ENCODE measurements at regions not wholly inside any gene's neighbourhood (a gene's known extent, or its start where the extent isn't known, plus 50 kb on each side); places are given as distances from the start of the nearest gene placed in this dataset.

- H3K4me3 ChIP-seq (ENCODE audit: low read depth, low read length), result no peak overlapping the region
Observed at GRCh38 chr11:95520369-95521132, 269.0 kb downstream of the FAM76B start.

- no peak overlapping the region for H3K4me3 ChIP-seq (ENCODE audit: low read depth, low read length)
Observed at GRCh38 chr11:95519912-95520311, 269.7 kb downstream of the FAM76B start.

DNA sequence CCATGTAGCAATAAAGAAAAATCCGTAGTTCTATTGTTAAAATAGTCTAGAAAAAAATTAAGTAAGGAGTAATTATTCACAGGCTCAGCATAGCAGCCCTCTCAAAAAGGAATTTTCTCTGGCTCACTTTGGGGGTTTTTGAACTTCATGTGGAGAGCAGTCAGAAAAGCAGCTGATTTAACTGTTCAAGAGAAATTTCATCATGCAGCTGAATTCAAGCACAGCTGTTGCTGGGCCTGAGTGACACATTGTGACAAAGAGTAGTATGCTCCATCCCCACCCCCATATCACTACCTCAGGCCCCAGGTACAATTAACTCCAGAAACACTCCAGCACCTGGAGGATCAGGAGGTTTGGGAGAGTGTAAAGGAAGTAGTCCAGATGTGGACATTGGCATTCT lies 272.1 kb downstream of the FAM76B start:
- H3K4me3 ChIP-seq (ENCODE audit: low read depth, low read length), result no peak overlapping the region

GRCh38 chr11:95516786-95517185 lies 272.8 kb downstream of the FAM76B start:
- no peak overlapping the region for H3K4me3 ChIP-seq (ENCODE audit: low read depth, low read length)

- H3K4me3 ChIP-seq (ENCODE audit: low read depth, low read length), result no peak overlapping the region
Observed at GRCh38 chr11:95516175-95516574, 273.4 kb downstream of the FAM76B start.

- H3K4me3 ChIP-seq (ENCODE audit: low read depth, low read length), result no peak overlapping the region
Observed at GRCh38 chr11:95515371-95515770, 274.2 kb downstream of the FAM76B start.

GRCh38 chr11:95514416-95515110 lies 275.0 kb downstream of the FAM76B start:
- no peak overlapping the region for H3K4me3 ChIP-seq (ENCODE audit: low read depth, low read length)

DNA sequence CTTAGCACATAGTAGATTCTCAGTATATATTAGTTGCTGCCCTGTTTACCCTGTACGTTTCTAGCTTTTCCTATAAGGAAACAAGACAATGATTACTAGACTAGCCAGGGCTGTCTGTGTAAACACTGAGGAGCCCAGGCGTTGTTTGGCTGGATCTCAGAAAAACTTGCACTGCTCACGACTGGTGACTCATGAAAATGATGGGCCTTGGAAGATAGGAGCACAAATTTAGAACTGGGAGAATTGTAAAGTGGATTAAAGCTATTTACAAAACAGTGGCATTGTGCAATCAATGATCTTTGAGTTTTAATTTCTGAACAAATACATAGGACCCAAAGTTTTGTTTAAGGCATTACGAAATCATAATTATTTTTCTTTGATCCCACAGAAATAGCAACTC lies 276.9 kb downstream of the FAM76B start:
- H3K4me3 ChIP-seq (ENCODE audit: low read depth, low read length), result no peak overlapping the region

GRCh38 chr11:95512177-95512576 lies 277.4 kb downstream of the FAM76B start:
- no peak overlapping the region for H3K4me3 ChIP-seq (ENCODE audit: low read depth, low read length)

DNA sequence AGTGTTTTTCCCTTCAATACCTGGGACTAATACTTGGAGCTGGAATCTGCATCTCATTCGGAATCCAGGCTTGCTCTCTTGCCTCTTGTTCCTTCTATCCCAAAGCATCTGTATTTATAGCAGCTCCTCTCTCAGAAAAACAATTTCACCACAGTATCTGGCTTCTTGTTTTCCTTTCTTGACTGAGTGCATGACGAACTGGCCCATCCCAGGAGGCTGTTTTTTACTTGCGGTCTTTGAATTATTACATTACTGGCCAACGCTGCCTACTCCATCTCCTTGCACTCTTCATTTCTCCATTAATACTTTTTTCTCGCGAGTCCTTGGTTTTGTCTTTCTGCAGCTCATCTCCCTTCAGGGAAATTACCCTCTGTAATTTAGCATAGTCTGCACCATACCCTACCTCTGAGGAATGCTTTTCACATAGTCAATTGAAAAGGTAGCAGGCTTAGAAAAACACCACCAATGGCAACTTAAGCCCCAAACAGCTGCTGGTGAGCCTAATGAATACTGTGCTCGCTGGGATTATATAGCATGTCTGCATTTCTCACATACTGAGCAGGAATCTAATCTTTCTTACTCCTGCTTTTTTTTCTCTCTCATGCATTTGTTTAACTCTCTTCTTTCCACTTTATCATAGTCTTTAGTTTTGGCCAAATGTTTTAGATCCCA lies 277.4 kb upstream of the SESN3 start:
- no peak overlapping the region for H3K4me3 ChIP-seq (ENCODE audit: low read depth, low read length)

DNA sequence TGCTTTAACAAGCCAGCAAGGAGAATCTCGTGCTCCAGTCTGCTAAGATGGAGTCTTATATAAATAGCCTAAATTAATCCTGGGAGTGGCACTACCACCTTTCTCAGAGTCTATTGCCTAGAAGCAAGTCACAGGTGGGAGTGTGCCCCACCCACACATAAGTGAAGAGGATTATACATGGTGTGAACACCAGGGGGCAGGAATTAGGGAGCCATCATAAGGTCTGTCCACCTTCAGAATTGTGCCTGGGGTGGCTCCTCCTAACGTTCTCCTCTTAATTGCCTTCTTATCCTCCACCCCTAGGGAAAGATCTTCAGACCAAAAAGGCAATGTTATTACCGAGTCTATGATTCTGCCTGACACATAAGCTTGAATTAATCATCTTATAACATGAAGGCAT lies 276.8 kb upstream of the SESN3 start:
- H3K4me3 ChIP-seq (ENCODE audit: low read depth, low read length), result no peak overlapping the region

DNA sequence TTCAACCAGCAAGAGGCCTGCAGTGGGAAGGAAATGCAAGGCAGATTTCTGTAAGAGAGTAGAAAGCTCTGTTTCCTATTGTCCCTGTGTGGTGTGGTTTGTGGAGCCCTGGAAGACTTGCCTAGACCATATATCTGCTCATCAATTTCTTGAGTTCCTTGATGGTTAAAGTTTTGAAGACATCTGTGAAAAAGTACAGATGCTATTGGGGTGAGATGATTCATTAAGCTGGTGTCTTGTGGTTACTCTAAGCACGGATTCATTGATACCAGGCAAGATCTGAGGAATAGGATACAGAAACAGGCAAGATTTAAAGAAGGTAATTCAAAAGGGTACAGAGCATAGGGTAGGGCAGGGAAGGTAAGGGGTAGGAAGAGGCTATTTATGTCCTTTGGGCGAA lies 275.8 kb upstream of the SESN3 start:
- no peak overlapping the region for H3K4me3 ChIP-seq (ENCODE audit: low read depth, low read length)

GRCh38 chr11:95505927-95506426 lies 275.0 kb upstream of the SESN3 start:
- H3K4me3 ChIP-seq (ENCODE audit: low read depth, low read length), result no peak overlapping the region

GRCh38 chr11:95503047-95503446 lies 272.0 kb upstream of the SESN3 start:
- H3K4me3 ChIP-seq (ENCODE audit: low read depth, low read length), result no peak overlapping the region

- no peak overlapping the region for H3K4me3 ChIP-seq (ENCODE audit: low read depth, low read length)
Observed at GRCh38 chr11:95502522-95502921, 271.5 kb upstream of the SESN3 start.

GRCh38 chr11:95501761-95502266 lies 270.8 kb upstream of the SESN3 start:
- no peak overlapping the region for H3K4me3 ChIP-seq (ENCODE audit: low read depth, low read length)

- H3K4me3 ChIP-seq (ENCODE audit: low read depth, low read length), result no peak overlapping the region
Observed at GRCh38 chr11:95500466-95500865, 269.5 kb upstream of the SESN3 start.

- H3K4me3 ChIP-seq (ENCODE audit: low read depth, low read length), result no peak overlapping the region
Observed at GRCh38 chr11:95499516-95500135, 268.6 kb upstream of the SESN3 start.

DNA sequence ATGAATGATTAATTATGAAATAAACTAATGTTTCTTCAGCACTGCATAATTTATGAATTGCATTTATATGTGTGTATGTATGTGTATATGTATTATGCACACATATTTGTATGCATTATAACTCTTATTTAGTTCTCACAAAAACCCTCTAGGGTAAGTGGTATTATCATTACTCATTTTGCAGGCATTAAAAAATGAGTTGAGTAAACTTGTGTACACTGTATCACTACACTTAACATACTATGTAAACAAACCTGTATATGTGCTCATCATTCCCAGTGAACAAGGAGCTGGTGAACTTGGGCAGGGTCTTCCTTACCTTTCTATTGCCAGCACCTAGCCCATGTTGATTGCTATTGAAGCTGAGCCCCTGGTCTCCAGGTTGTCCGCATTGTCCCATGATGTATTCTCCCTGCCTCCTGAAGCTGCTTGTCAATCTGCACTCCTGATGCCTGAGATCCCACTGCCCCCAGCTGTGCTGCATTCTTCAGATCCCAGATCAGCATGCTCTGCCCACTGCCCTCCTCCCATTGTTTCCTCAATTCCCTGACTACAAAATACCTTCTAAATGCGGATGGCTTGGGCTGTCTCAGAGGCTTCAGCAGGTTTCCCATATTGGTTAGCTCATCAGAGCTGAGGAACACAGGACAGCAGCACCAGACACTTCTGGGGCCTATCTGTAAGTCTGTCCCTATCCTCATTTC lies 267.9 kb upstream of the SESN3 start:
- no peak overlapping the region for H3K4me3 ChIP-seq (ENCODE audit: low read depth, low read length)

GRCh38 chr11:95496901-95497300 lies 265.9 kb upstream of the SESN3 start:
- no peak overlapping the region for H3K4me3 ChIP-seq (ENCODE audit: low read depth, low read length)

- no peak overlapping the region for H3K4me3 ChIP-seq (ENCODE audit: low read depth, low read length)
Observed at GRCh38 chr11:95495706-95496105, 264.7 kb upstream of the SESN3 start.

All from iPS-11a (cell line).